Smooth muscle cell (in vitro differentiated cells): ENCODE measurements at regions not wholly inside any gene's neighbourhood (a gene's known extent, or its start where the extent isn't known, plus 50 kb on each side); places are given as distances from the start of the nearest gene placed in this dataset.

Experiments
- DNase-seq: peaks from one replicate; lab custom pipeline; 2025; ENCODE audit not compliant: unreplicated experiment; lab: John Stamatoyannopoulos, UW
- H2AFZ ChIP-seq: fragments of 200-600 bp; sonication (generic); 2 replicates; pipeline ENCODE4 v1.6.0; 2016; ENCODE audit warnings: antibody characterized with exemption, low read depth, mild to moderate bottlenecking
- H3F3A ChIP-seq: fragments of 200-600 bp; sonication (generic); 2 replicates; pipeline ENCODE4 v1.6.0; 2017; ENCODE audit warnings: antibody characterized with exemption, low read depth
- H3K27ac ChIP-seq: fragments of 200-600 bp; sonication (generic); 2 replicates; pipeline ENCODE4 v1.5.1; 2016; ENCODE audit warnings: low read depth, mild to moderate bottlenecking
- H3K27me3 ChIP-seq: fragments of 200-600 bp; sonication (generic); 2 replicates; pipeline ENCODE4 v1.6.1; 2016; ENCODE audit warnings: low read depth, mild to moderate bottlenecking
- H3K36me3 ChIP-seq: fragments of 200-600 bp; sonication (generic); 2 replicates; pipeline ENCODE4 v1.5.1; 2016; ENCODE audit warnings: low read depth
- H3K4me1 ChIP-seq: fragments of 200-600 bp; sonication (generic); 2 replicates; pipeline ENCODE4 v1.5.1; 2016; ENCODE audit warnings: low read depth
- H3K4me2 ChIP-seq: fragments of 200-600 bp; sonication (generic); 2 replicates; pipeline ENCODE4 v1.6.0; 2016; ENCODE audit warnings: mild to moderate bottlenecking
- H3K4me3 ChIP-seq: fragments of 200-600 bp; sonication (generic); 2 replicates; pipeline ENCODE4 v1.5.1; 2016; ENCODE audit warnings: mild to moderate bottlenecking
- H3K79me2 ChIP-seq: fragments of 200-600 bp; sonication (generic); 2 replicates; pipeline ENCODE4 v1.6.0; 2016; ENCODE audit warnings: low read depth, mild to moderate bottlenecking
- H3K9ac ChIP-seq: fragments of 200-600 bp; sonication (generic); 2 replicates; pipeline ENCODE4 v1.6.0; 2016; ENCODE audit warnings: low read depth
- H3K9me3 ChIP-seq: fragments of 200-600 bp; sonication (generic); replicated peaks from 2 replicates; pipeline ENCODE4 v1.5.1; 2016; ENCODE audit warnings: low read depth
- H4K20me1 ChIP-seq: fragments of 200-600 bp; sonication (generic); 2 replicates; pipeline ENCODE4 v1.6.0; 2016; ENCODE audit warnings: low read depth
- WGBS: methylation state at CpG from one replicate; pipeline ENCODE4 v1.1.7; 2016; ENCODE audit warnings: low lambda C conversion rate; 5-methylcytosine and 5-hydroxymethylcytosine counted together
- TF ChIP-seq, protein P1 (sequence below): fragments of 200-600 bp; sonication (generic); IDR thresholded peaks from 2 replicates; pipeline ENCODE4 v1.5.1; 2017; ENCODE audit warnings: borderline replicate concordance, mild to moderate bottlenecking, antibody characterized with exemption; ENCODE audit not compliant: insufficient read depth, poor library complexity, severe bottlenecking

DNA sequence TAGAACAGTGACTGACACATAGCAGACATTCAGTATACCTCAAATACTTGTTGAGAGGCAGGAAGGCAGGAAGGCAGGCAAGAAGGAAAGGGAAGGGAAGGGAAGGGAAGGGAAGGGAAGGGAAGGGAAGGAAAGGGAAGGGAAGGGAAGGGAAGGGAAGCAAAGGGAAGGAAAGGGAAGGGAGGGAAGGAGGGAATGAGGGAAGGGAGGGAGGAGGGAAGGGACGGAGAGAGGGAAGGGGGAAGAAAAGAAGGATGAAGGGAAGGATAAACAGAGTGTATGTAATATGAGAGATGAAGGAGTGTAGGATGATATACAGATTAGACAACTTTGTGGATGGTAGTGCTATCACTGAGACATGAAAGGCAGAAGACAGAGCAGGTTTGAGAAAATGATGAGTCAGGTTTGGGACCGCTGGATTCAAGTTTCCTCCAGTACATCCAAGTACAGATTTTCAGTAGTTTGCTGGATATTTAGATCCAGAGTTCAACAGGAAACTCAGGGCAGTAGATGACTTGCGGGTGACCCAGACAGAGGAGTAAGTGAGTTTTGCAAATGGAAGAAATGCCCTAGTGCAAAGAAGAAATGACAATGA is 85.9 kb downstream of the MAFB start:
- TF ChIP-seq, protein P1, sequence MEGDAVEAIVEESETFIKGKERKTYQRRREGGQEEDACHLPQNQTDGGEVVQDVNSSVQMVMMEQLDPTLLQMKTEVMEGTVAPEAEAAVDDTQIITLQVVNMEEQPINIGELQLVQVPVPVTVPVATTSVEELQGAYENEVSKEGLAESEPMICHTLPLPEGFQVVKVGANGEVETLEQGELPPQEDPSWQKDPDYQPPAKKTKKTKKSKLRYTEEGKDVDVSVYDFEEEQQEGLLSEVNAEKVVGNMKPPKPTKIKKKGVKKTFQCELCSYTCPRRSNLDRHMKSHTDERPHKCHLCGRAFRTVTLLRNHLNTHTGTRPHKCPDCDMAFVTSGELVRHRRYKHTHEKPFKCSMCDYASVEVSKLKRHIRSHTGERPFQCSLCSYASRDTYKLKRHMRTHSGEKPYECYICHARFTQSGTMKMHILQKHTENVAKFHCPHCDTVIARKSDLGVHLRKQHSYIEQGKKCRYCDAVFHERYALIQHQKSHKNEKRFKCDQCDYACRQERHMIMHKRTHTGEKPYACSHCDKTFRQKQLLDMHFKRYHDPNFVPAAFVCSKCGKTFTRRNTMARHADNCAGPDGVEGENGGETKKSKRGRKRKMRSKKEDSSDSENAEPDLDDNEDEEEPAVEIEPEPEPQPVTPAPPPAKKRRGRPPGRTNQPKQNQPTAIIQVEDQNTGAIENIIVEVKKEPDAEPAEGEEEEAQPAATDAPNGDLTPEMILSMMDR = no peak
- H3F3A ChIP-seq = no peaks in the 10 kb centered on the region

DNA sequence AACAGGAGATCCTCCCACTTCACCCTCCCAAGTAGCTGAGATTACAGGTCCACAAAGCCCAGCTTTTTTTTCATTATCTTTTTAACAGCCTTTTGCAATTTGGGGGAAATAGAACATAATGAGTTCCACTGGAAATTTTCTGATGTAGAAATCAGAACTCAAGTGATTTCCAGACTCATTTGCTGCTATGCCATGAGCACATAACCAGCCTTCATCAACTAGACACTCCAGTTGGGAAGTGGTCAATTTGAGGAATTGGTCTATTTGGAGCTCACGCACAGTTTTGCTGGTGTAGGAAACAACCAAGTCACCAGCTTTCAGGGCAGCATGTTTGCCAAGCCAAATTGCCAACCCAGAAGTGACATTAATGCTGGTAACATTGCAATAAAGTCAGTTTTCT is 86.7 kb downstream of the MAFB start:
- H3K4me1 ChIP-seq = no peaks in the 10 kb centered on the region
- H3F3A ChIP-seq = no peaks in the 10 kb centered on the region
- no peak overlapping the region for H3K9ac ChIP-seq
- WGBS = 100% methylated on average over 1 of the region's 1 CpG
- H3K36me3 ChIP-seq = no peaks in the 10 kb centered on the region
- H4K20me1 ChIP-seq = no peaks in the 10 kb centered on the region
- no peak for DNase-seq
- H3K9me3 ChIP-seq = no peaks in the 10 kb centered on the region
- no peaks in the 10 kb centered on the region for H3K27me3 ChIP-seq
- no peaks in the 10 kb centered on the region for H3K79me2 ChIP-seq
- H3K27ac ChIP-seq = no peak overlapping the region
- H3K4me3 ChIP-seq = no peak overlapping the region
- TF ChIP-seq, protein P1 = no peak
- H3K4me2 ChIP-seq = no peak overlapping the region
- no peak overlapping the region for H2AFZ ChIP-seq

More for the DNA sequence above, 85.9 kb downstream of the MAFB start:
- Histone ChIP-seq H4K20me1 (no peaks in the 10 kb centered on the region), H3K9me3 (no peaks in the 10 kb centered on the region), H3K4me2 (no peak overlapping the region), H3K36me3 (no peaks in the 10 kb centered on the region), H3K4me1 (no peaks in the 10 kb centered on the region), H3K79me2 (no peaks in the 10 kb centered on the region), H3K9ac (no peak overlapping the region), H2AFZ (no peak overlapping the region), H3K27me3 (no peaks in the 10 kb centered on the region), H3K4me3 (no peak overlapping the region), H3K27ac (no peak overlapping the region)
- 52% methylated on average over 3 of the region's 3 CpGs for WGBS
- no peak for DNase-seq

DNA sequence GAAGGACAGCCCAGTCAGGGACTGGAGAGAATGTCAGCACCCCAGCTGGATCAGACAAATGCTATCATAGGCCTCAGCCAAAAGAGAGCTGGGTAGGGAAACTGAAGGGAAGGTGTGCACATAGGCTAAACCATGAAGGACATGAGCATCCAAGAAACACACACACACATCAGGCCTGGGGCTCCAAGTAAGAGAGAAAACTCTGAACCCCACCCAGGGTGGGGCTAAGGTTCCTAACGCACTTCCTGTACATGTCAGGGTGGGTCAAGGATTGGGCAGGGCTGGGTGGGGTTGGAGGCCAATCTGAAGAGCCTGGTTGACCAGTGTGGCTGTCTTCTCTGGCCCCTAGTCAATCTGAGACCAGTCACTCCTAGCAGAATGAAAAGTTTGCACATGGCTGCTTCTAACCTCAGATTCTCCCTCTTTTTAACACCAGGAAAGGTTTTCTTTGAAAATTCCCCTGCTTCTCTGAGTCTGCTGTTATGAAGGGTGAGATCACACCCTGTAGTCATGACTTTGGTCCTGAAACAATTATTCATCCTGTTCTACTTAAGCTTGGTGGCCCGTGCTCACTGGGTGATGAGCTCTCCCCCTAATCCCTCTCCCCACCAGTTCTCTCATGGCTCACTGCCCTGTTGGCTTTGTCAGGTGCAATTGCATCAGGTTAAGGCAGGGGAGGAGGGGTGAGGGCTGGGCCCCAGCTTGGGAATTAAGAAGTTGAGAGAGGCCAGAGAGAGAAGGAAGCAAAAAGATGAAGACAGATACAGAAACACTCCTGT is 88.4 kb downstream of the MAFB start:
- no peak overlapping the region for H3K4me3 ChIP-seq
- H3K9ac ChIP-seq = no peak overlapping the region
- H3K4me1 ChIP-seq = no peaks in the 10 kb centered on the region
- H3K27ac ChIP-seq = peak overlapping the region; percentile 41
- H3K36me3 ChIP-seq = no peaks in the 10 kb centered on the region
- no peak overlapping the region for H3K4me2 ChIP-seq
- H2AFZ ChIP-seq = no peak overlapping the region
- no peaks in the 10 kb centered on the region for H3K27me3 ChIP-seq
- H3F3A ChIP-seq = no peaks in the 10 kb centered on the region
- H4K20me1 ChIP-seq = no peaks in the 10 kb centered on the region
- TF ChIP-seq, protein P1 = no peak
- DNase-seq = no peak
- 41% methylated on average over 2 of the region's 2 CpGs for WGBS
- H3K79me2 ChIP-seq = no peaks in the 10 kb centered on the region
- H3K9me3 ChIP-seq = no peaks in the 10 kb centered on the region

DNA sequence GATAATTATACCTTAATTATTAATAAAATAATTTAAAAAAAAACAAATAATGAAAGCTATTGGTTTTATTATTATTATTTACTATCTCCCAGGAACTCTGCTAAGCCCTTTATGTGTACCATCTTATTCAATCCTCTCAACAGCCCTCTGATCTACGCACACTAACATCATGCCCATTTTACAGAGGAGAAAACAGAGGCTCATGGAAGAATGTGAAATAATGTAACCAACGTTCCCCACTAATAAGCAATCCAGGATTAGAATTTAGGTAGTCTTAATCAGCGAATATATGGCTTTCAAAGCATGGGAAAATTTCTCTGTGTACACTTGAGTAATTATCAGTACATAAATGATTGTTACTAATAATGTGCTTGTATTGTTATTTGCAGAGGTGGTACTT is 89.0 kb downstream of the MAFB start:
- no peak overlapping the region for H3K4me2 ChIP-seq
- H4K20me1 ChIP-seq = no peaks in the 10 kb centered on the region
- H3K27me3 ChIP-seq = no peaks in the 10 kb centered on the region
- H3K79me2 ChIP-seq = no peaks in the 10 kb centered on the region
- H3K4me3 ChIP-seq = no peak overlapping the region
- H2AFZ ChIP-seq = no peak overlapping the region
- H3K27ac ChIP-seq = no peak overlapping the region
- no peak overlapping the region for H3K9ac ChIP-seq
- no peak for DNase-seq
- H3F3A ChIP-seq = no peaks in the 10 kb centered on the region
- no peaks in the 10 kb centered on the region for H3K36me3 ChIP-seq
- H3K4me1 ChIP-seq = no peaks in the 10 kb centered on the region
- H3K9me3 ChIP-seq = no peaks in the 10 kb centered on the region
- TF ChIP-seq, protein P1 = no peak
- WGBS = 89% methylated on average over 3 of the region's 3 CpGs
